HG03060 (cell line): ENCODE measurements at regions not wholly inside any gene's neighbourhood (a gene's known extent, or its start where the extent isn't known, plus 50 kb on each side); places are given as distances from the start of the nearest gene placed in this dataset.
"Not testable (repeated sequence)": the region's sequence is repeated elsewhere in the genome, so short reads cannot be mapped to it uniquely, and the experiment has no call there.

Source experiments
- ATAC-seq: cut with Tn5 transposase; IDR thresholded peaks from one replicate; pipeline ENCODE4 v1.9.1; 2021; ENCODE audit warnings: low read depth, moderate number of reproducible peaks; ENCODE audit not compliant: unreplicated experiment

DNA sequence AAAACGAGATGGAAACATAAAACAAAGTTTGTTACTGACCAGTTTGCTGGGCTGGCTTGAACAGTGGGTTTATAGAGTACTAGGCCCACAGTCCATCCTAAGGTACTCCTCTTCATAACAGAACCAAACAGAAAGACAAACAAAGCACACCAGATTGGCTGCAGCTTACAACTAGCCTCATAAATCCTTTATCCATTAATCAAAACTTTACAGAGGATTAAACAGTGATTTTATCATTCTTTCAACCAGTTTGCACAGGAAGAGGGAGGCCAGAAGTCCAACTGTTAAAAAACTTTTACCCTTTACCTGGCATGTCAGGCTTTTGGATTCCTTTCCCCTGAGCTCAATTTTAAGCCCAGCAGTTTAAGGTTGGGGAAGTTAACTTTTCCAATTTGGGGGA is 1467.6 kb downstream of the MAT2B start:
- no peak for ATAC-seq

GRCh38 chr5:164975986-164976385 is 1470.6 kb downstream of the MAT2B start:
- ATAC-seq = no peak

DNA sequence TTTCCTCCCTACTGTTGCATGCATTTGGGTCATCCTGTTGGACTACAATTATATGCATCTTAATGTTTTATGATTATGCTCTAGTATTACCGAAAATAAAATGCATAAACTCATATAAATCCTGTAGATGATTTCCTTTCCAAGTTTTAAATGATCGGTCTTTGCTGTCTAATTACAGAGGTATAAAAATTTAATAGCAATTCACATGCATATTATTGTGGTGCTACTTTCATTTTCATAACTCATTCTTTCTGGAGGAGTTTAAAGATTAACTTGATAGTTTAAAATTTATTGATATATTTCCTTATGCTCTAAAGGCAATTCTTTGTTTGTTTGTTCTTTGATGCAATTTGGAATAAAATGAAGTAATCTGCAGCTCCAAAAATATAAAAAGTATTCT is 1475.1 kb downstream of the MAT2B start:
- ATAC-seq = no peak

DNA sequence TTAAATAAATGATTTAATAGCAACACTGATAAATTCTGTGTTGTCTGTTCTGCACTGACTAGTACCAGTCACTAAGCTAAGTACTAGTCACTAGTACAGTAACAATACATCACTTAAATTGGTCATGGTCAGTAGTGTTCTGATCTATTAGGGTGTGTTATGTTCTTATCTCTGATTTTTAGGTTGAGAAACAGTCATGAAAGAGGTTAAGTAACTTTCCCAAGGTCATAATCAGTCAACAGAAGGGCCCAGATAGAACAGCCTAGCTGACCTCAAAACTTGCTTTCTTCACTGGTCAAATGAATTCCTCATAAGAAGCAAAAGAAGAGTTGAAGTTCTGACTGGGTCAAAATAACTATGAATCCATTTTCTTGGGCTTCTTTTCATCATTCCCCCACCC is 1492.7 kb downstream of the MAT2B start:
- no peak for ATAC-seq

DNA sequence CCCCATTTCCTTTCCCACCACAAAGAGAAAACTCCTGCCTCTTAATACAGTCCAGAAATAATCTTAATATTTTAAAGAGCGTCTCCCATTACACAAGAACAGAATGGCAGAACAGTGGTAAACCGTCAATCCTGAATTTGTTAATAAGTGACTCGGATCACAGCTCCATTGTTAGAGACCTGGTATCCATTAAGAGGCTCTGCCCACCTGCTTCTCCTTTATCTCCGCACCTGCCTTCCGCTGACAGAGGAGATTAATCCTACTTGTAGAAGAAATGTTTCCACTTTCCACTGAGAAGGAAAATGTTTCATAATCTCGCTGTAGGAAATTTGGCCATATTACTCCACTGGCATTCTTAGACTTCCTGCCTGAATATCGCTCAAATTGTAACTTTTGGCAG is 1493.2 kb downstream of the MAT2B start:
- no peak for ATAC-seq

DNA sequence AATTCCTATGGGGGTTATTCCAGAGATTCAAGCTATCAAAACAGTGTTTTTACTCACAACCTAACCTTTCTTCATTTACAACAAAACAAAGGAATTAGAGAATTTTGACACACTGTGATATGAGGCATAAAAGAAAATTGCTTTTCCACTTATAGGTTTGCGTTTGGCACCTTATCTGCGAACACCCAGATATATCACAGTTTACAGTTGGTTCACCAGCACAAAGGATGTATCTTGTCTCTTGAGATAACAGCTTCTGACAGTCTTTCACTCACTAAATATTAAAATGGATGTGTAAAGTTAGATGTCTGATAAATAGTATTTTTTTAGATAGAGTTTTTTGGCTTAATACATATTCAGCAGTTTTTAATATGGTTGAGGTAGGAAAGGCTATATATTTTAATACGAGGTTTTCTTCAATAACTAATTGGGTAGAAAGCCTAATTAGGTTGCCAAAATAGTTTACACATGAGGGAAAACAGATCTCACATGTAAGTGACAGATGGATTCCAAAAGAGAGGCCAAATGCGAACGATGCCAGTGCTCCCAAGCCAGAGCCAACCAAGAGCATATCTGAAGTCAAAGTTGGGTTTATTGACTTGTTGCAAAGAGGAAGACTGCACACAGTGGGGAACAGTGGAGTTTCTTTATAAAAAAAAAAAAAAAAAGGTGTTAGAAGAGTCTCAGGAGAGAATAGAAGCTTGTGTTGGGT is 1495.2 kb downstream of the MAT2B start:
- ATAC-seq = no peak

GRCh38 chr5:165003283-165003682 is 1497.9 kb downstream of the MAT2B start:
- ATAC-seq = no peak

GRCh38 chr5:165004175-165004574 is 1498.8 kb downstream of the MAT2B start:
- ATAC-seq = no peak

DNA sequence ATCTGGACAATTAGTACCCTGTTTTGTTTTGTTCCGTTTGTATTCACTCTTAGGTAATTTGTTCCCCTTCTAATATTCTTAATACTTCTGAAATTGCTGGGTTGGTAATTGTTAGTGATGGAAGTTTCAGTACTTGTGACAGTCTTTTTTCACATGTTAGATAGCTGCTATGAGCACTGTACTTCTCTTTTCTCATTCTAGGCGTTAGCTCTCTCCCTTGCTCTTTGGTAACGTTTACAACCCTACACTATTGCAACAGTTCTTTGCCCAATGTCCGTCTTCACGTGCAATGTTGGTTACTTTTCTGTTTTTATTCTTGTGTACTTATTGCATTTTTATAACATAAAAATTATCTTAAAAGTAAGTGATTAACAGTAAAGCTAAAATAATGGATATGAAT is 1509.0 kb downstream of the MAT2B start:
- no peak for ATAC-seq

DNA sequence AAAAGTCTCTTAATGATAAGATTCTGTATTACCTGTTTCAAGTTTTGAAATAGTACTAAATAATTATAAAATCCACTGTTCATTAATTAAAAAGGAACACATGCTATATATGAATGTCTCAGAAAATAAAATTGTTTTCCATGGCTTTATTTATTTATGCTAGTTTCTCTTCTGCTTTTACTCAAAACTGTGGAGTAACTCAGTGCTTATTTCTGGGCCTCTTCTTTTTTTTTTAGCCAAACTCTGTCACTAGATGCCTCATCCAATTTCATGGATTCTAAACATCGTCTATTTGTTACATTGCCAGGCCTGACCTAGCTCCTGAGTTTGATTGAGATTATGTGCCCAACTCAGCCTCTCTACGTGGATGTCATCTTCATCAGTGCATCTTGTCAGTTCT is 1509.7 kb downstream of the MAT2B start:
- ATAC-seq = no peak

GRCh38 chr5:165015547-165015946 is 1510.1 kb downstream of the MAT2B start:
- no peak for ATAC-seq

- ATAC-seq = no peak
Measured at GRCh38 chr5:165026971-165027370, 1521.6 kb downstream of the MAT2B start.

GRCh38 chr5:165028356-165028755 is 1522.9 kb downstream of the MAT2B start:
- no peak for ATAC-seq

- no peak for ATAC-seq
Measured at GRCh38 chr5:165029099-165029870, 1523.9 kb downstream of the MAT2B start.

DNA sequence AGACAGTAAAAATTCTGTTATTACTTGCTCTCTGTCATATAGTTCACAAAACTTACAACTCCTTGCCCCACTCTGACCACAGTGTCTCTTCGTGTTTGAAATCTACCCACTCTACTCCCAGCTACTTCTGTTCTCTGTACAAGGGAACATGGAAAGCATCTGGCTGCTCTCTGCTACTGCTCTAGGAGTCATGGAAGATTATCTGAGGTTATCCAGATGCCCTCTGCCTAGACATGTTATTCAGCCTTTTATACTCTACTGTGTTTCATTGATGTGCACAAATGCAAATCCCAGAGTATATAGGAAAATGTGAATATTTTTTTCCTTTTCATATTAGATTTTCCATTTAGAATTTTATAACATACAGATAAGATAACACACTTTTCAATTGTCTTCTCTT is 1525.6 kb downstream of the MAT2B start:
- ATAC-seq = no peak

- ATAC-seq = no peak
Measured at GRCh38 chr5:165031371-165031770, 1526.0 kb downstream of the MAT2B start.

DNA sequence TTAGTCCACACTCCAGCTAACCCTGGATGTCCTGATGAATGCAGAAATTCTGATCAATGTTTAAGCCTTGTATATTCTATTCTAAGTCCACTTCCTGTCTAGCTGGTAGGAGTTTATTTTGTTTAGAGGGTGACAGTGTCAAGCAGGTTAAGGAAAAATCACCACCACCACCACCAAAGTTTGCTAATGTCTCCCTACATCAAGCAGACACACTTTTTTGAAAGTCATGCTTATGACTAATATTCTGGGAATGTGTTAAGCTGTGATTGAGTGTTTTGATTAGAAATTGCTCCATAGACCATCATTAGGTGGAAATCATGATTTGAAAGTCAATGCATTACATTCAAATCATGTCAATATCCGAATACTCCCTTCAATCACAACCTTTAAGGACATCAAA is 1530.1 kb downstream of the MAT2B start:
- ATAC-seq = no peak

GRCh38 chr5:165039748-165040147 is 1534.3 kb downstream of the MAT2B start:
- ATAC-seq = no peak

- ATAC-seq = not testable (repeated sequence)
Measured at GRCh38 chr5:165045941-165046340, 1540.5 kb downstream of the MAT2B start.

GRCh38 chr5:165055476-165055875 is 1550.1 kb downstream of the MAT2B start:
- no peak for ATAC-seq

- ATAC-seq = no peak
Measured at GRCh38 chr5:165057145-165057544, 1551.7 kb downstream of the MAT2B start.

GRCh38 chr5:165066751-165067385 is 1561.4 kb downstream of the MAT2B start:
- ATAC-seq = no peak
